HepG2 (cell line): ENCODE measurements at regions not wholly inside any gene's neighbourhood (a gene's known extent, or its start where the extent isn't known, plus 50 kb on each side); places are given as distances from the start of the nearest gene placed in this dataset.

Experiments
- ATAC-seq: fragments of 200-7000 bp; cut with Tn5 transposase; 3 replicates; pipeline ENCODE4 v1.9.1; 2020; ENCODE audit warnings: mild to moderate bottlenecking, moderate library complexity
- BruUV-seq: library from RNA; stranded (reverse); fragments of 400-500 nt; replicated peaks from 2 replicates; lab custom pipeline; 2021; lab: Mats Ljungman, UMichigan
- CTCF ChIA-PET: fragments of 300-600 bp; formaldehyde crosslinking; extraction: SDS; loops from one replicate; lab custom pipeline; 2021; ENCODE audit warnings: low total read pairs, inconsistent platforms, low intra/inter-chr PET ratio; lab: Yijun Ruan, JAX
- POLR2A ChIA-PET: fragments of 350-600 bp; sonication (Branson Sonifier 250); formaldehyde crosslinking; loops from one replicate; lab custom pipeline; 2020; ENCODE audit warnings: antibody characterized with exemption, inconsistent platforms; lab: Yijun Ruan, JAX
- DNase-seq: peaks from one replicate; pipeline ENCODE4 v3.0.0-alpha.2; 2015; ENCODE audit warnings: low spot score
- FAIRE-seq: peaks from 3 replicates; lab custom pipeline; 2011; peaks lifted over from hg19 to GRCh38; lab: Jason Lieb, UNC
- H2AFZ ChIP-seq: one replicate; pipeline ENCODE4 v1.6.1; 2011; ENCODE audit warnings: low read length, inconsistent platforms
- H3K27ac ChIP-seq: fragments of 300-600 bp; 3 replicates; pipeline ENCODE4 v1.8.0; 2011; ENCODE audit warnings: mixed run types, mild to moderate bottlenecking, mixed read lengths, low read length, inconsistent platforms; ENCODE audit not compliant: insufficient read depth; ENCODE audit errors: extremely low read length
- H3K27me3 ChIP-seq, 2 experiments: fragments of 200-600 bp in 1 of 2; 2 replicates in 1 of 2; 3 replicates in 1 of 2; pipeline versions ENCODE4 v1.6.0 to v1.8.0; 2011; ENCODE audit warnings: low read length in 2 of 2, mild to moderate bottlenecking in 2 of 2, moderate library complexity in 2 of 2, inconsistent platforms in 1 of 2; ENCODE audit not compliant: insufficient read depth in 2 of 2, control insufficient read depth in 1 of 2
- H3K36me3 ChIP-seq, 2 experiments: fragments of 200-600 bp in 1 of 2; replicated peaks in 1 of 2; 2 replicates in 1 of 2; 3 replicates in 1 of 2; pipeline versions ENCODE4 v1.5.1 to v1.8.0; 2011; ENCODE audit warnings: low read length in 2 of 2, inconsistent platforms in 1 of 2; ENCODE audit not compliant: insufficient read depth in 2 of 2, control insufficient read depth in 1 of 2
- H3K4me1 ChIP-seq: 2 replicates; pipeline ENCODE4 v1.5.1; 2012; ENCODE audit warnings: low read length, inconsistent platforms; ENCODE audit not compliant: insufficient read depth
- H3K4me2 ChIP-seq: 2 replicates; pipeline ENCODE4 v1.6.0; 2011; ENCODE audit warnings: low read depth, low read length, inconsistent platforms
- H3K4me3 ChIP-seq, 3 experiments: fragments of 200-600 bp in 1 of 3; sonication (generic), shearing (Covaris generic) in 1 of 3; replicated peaks in 1 of 3; 2 replicates each; pipeline ENCODE4 v1.5.1; 2011 to 2016; ENCODE audit warnings: low read length in 3 of 3, inconsistent platforms in 2 of 3, low read depth in 2 of 3, mild to moderate bottlenecking in 2 of 3, control low read depth in 1 of 3, mixed read lengths in 1 of 3; ENCODE audit not compliant: insufficient read depth in 1 of 3
- H3K79me2 ChIP-seq: one replicate; pipeline ENCODE4 v1.6.1; 2011; ENCODE audit warnings: low read length, inconsistent platforms; ENCODE audit not compliant: insufficient read depth
- H3K9ac ChIP-seq: 2 replicates; pipeline ENCODE4 v1.6.0; 2011; ENCODE audit warnings: mild to moderate bottlenecking, low read depth, low read length, inconsistent platforms; ENCODE audit not compliant: insufficient read depth
- H3K9me3 ChIP-seq: 2 replicates; pipeline ENCODE4 v1.5.1; 2012; ENCODE audit warnings: mild to moderate bottlenecking, low read length
- H4K20me1 ChIP-seq: 2 replicates; pipeline ENCODE4 v1.6.0; 2011; ENCODE audit warnings: inconsistent platforms, mild to moderate bottlenecking, low read length, moderate library complexity; ENCODE audit not compliant: insufficient read depth
- ZBTB40 ChIP-seq, 2 experiments: fragments of 450-650 bp in 1 of 2; sonication (generic) in 1 of 2; formaldehyde crosslinking in 1 of 2; IDR thresholded peaks; 2 replicates each; pipeline versions ENCODE4 v1.6.1 to v1.8.0; 2016 to 2022; ENCODE audit warnings: antibody characterized with exemption in 1 of 2, mild to moderate bottlenecking in 1 of 2, missing genetic modification reagents in 1 of 2
- whole genome bisulfite sequencing: methylation state at CpG from one replicate; pipeline ENCODE4 v1.1.6; 2017; ENCODE audit warnings: low lambda C conversion rate; 5-methylcytosine and 5-hydroxymethylcytosine counted together
- in situ Hi-C: cut with HindIII; loops from 2 replicates; pipeline ENCODE4 v1.10.0; 2017; ENCODE audit warnings: low pct_unique_long_range_greater_than_20kb; ENCODE audit not compliant: extremely low pct_ligation_motif_present
- intact Hi-C: fragments of 100-400 bp; cut with micrococcal nuclease; formaldehyde crosslinking; loops from one replicate; pipeline ENCODE4 v1.10.0; 2022; ENCODE audit not compliant: unreplicated experiment

- in situ Hi-C loops (loop anchor here (10.0 kb wide), 1 partner anchor 118 kb away; no protein-coding TSS in a partner anchor), intact Hi-C loops (loop anchor here (10.0 kb wide), 4 partner anchors 78 to 668 kb away; partner anchors contain the start of gene ATP11B)
- no peak for FAIRE-seq
- Histone ChIP-seq H3K27ac (no peak overlapping the region), H3K79me2 (no peaks in the 10 kb centered on the region), H3K9me3 (no peaks in the 10 kb centered on the region), H2AFZ (no peak overlapping the region), H3K9ac (no peak overlapping the region), H4K20me1 (no peaks in the 10 kb centered on the region), H3K4me1 (peaks cover 18% of the 10 kb centered on the region), H3K36me3 (no peaks in the 10 kb centered on the region), H3K4me3 (no peak overlapping the region), H3K27me3 (0 out of 5 replicates have a peak, but pooled peaks cover 0 to 3% of the 10 kb centered on the region in 2 experiments), H3K4me2 (no peak overlapping the region)
- no TSS peak for BruUV-seq
- ATAC-seq: no peak
- 67% methylated on average over 1 of the region's 2 CpGs for WGBS
- ChIA-PET POLR2A (no interaction called here), CTCF (no interaction called here)
- DNase-seq: no peak
- TF ChIP-seq ZBTB40 (IDR thresholded peaks at IDR 0.05) (no peak), ZBTB40 (CRISPR knock-in tag; IDR thresholded peaks at IDR 0.05) (no peak)
These were observed 76.1 kb upstream of the ATP11B start for GRCh38 chr3:182717216-182717615.
